CD4-positive, alpha-beta memory T cell (primary cell): ENCODE measurements at regions not wholly inside any gene's neighbourhood (a gene's known extent, or its start where the extent isn't known, plus 50 kb on each side); places are given as distances from the start of the nearest gene placed in this dataset.
A peak's percentile ranks its signal among the peaks of the same experiment; 100 is the strongest.

Experiments used
- CTCF ChIA-PET: fragments of 350-600 bp; sonication (Branson Sonifier 250); formaldehyde crosslinking; loops from one replicate; lab custom pipeline; 2021; ENCODE audit warnings: inconsistent platforms; ENCODE audit not compliant: partially characterized antibody; lab: Charles Lee
- POLR2A ChIA-PET: fragments of 350-600 bp; sonication (Branson Sonifier 250); formaldehyde crosslinking; loops from one replicate; lab custom pipeline; 2021; ENCODE audit not compliant: partially characterized antibody; lab: Charles Lee
- DNase-seq, 5 donors: peaks; one replicate each; pipeline versions ENCODE4 v3.0.0 to v3.0.0-alpha.2; 2020 to 2022; ENCODE audit warnings: mixed read lengths in 1 of 5
- H3K27ac ChIP-seq: one replicate; pipeline ENCODE4 v1.7.0; 2013; ENCODE audit warnings: low read depth, low read length
- H3K27me3 ChIP-seq: 2 replicates; pipeline ENCODE4 v1.7.0; 2013; ENCODE audit warnings: mild to moderate bottlenecking, low read length, moderate library complexity; ENCODE audit not compliant: insufficient read depth
- H3K36me3 ChIP-seq: 2 replicates; pipeline ENCODE4 v1.7.0; 2013; ENCODE audit warnings: mild to moderate bottlenecking, low read length, moderate library complexity; ENCODE audit not compliant: insufficient read depth
- H3K4me1 ChIP-seq: 2 replicates; pipeline ENCODE4 v1.7.0; 2013; ENCODE audit warnings: mild to moderate bottlenecking, low read length, moderate library complexity; ENCODE audit not compliant: insufficient read depth
- H3K4me3 ChIP-seq, 2 donors: one replicate each; pipeline ENCODE4 v1.7.0; 2013; ENCODE audit warnings: low read length in 2 of 2, mild to moderate bottlenecking in 1 of 2
- H3K9me3 ChIP-seq, 2 donors: one replicate each; pipeline ENCODE4 v1.7.0; 2013; ENCODE audit warnings: low read length in 2 of 2, control low read depth in 1 of 2; ENCODE audit not compliant: control insufficient read depth in 1 of 2
- H3K27ac Mint-ChIP-seq, 7 donors: one replicate each; pipeline ENCODE4 v1.8.0; 2020 to 2021; ENCODE audit warnings: mixed read lengths in 7 of 7, mild to moderate bottlenecking in 6 of 7, inconsistent platforms in 3 of 7, moderate library complexity in 3 of 7
- H3K27me3 Mint-ChIP-seq, 2 donors: one replicate each; pipeline ENCODE4 v1.8.0; 2020 to 2021; ENCODE audit warnings: mixed read lengths in 2 of 2
- H3K36me3 Mint-ChIP-seq, 2 donors: one replicate each; pipeline ENCODE4 v1.8.0; 2020 to 2021; ENCODE audit warnings: mixed read lengths in 2 of 2, inconsistent platforms in 1 of 2, mild to moderate bottlenecking in 1 of 2
- H3K4me1 Mint-ChIP-seq, 4 donors: one replicate each; pipeline ENCODE4 v1.8.0; 2020 to 2021; ENCODE audit warnings: mixed read lengths in 4 of 4, mild to moderate bottlenecking in 1 of 4
- H3K4me3 Mint-ChIP-seq, 8 donors: one replicate each; pipeline ENCODE4 v1.8.0; 2020 to 2021; ENCODE audit warnings: mixed read lengths in 8 of 8, mild to moderate bottlenecking in 7 of 8, moderate library complexity in 6 of 8, inconsistent platforms in 3 of 8
- H3K9me3 Mint-ChIP-seq, 8 donors: one replicate each; pipeline ENCODE4 v1.8.0; 2020 to 2021; ENCODE audit warnings: mixed read lengths in 8 of 8, mild to moderate bottlenecking in 5 of 8, inconsistent platforms in 3 of 8, moderate library complexity in 1 of 8
- intact Hi-C: fragments of 100-400 bp; cut with micrococcal nuclease; formaldehyde crosslinking; loops from one replicate; pipeline ENCODE4 v1.15.1; 2023

GRCh38 chr14:106843951-106844483, 1317.6 kb downstream of the TMEM121 start:
- H3K27ac Mint-ChIP-seq, result peak overlapping the region; percentile 75 to 97 (median 93)
- H3K4me3 Mint-ChIP-seq, result peak overlapping the region; percentile 95 to 98 (median 97)
- no peaks in the 10 kb centered on the region for H3K36me3 ChIP-seq
- H3K27ac ChIP-seq, result peak overlapping the region; percentile 58
- no peaks in the 10 kb centered on the region for H3K9me3 ChIP-seq
- H3K9me3 Mint-ChIP-seq, result no peaks in the 10 kb centered on the region
- ChIA-PET CTCF (interaction anchor here (0.7 to 2.5 kb wide), 4 partner anchors 13 to 182 kb away, joined by 3 to 18 read pairs (median 6); no protein-coding TSS in a partner anchor), POLR2A (interaction anchor here (0.7 to 2.0 kb wide), 2 partner anchors 17 to 29 kb away, joined by 4 to 8 read pairs; no protein-coding TSS in a partner anchor)
- peak overlapping the region; percentile 83 to 94 for H3K4me3 ChIP-seq
- H3K36me3 Mint-ChIP-seq, result peaks cover 0 to 8% of the 10 kb centered on the region in 2 donors
- peaks cover 11 to 47% (median 21%) of the 10 kb centered on the region in 4 donors for H3K4me1 Mint-ChIP-seq
- intact Hi-C loops, result no loop called here
- H3K4me1 ChIP-seq, result peaks cover 20% of the 10 kb centered on the region
- no peaks in the 10 kb centered on the region for H3K27me3 Mint-ChIP-seq
- DNase-seq, result peak; percentile 25 to 44 (median 33)
- H3K27me3 ChIP-seq, result no peaks in the 10 kb centered on the region

GRCh38 chr14:106844608-106845285, 1318.4 kb downstream of the TMEM121 start:
- no peaks in the 10 kb centered on the region for H3K27me3 ChIP-seq
- POLR2A ChIA-PET, result interaction anchor here (2.0 kb wide), 1 partner anchor 28 kb away, joined by 8 read pairs; no protein-coding TSS in a partner anchor
- peak; percentile 63 to 77 (median 65) for DNase-seq
- intact Hi-C loops, result loop anchor here (1.0 kb wide), 1 partner anchor 29 kb away; no protein-coding TSS in a partner anchor
- Mint-ChIP-seq H3K4me3 (peak overlapping the region; percentile 95 to 98 (median 97)), H3K27me3 (no peaks in the 10 kb centered on the region), H3K36me3 (peaks cover 0 to 8% of the 10 kb centered on the region in 2 donors), H3K4me1 (peaks cover 12 to 47% (median 21%) of the 10 kb centered on the region in 4 donors), H3K9me3 (no peaks in the 10 kb centered on the region), H3K27ac (peak overlapping the region; percentile 75 to 97 (median 93))
- H3K36me3 ChIP-seq, result no peaks in the 10 kb centered on the region
- H3K27ac ChIP-seq, result peak overlapping the region; percentile 58
- peak overlapping the region; percentile 83 to 94 for H3K4me3 ChIP-seq
- peaks cover 20% of the 10 kb centered on the region for H3K4me1 ChIP-seq
- CTCF ChIA-PET, result interaction anchor here (0.7 to 2.5 kb wide), 5 partner anchors 14 to 183 kb away, joined by 3 to 18 read pairs (median 7); no protein-coding TSS in a partner anchor
- H3K9me3 ChIP-seq, result no peaks in the 10 kb centered on the region

GRCh38 chr14:106845286-106846087, 1319.1 kb downstream of the TMEM121 start:
- CTCF ChIA-PET, result interaction anchor here (0.7 to 1.2 kb wide), 2 partner anchors 25 to 28 kb away, joined by 4 to 7 read pairs; no protein-coding TSS in a partner anchor
- no peaks in the 10 kb centered on the region for H3K27me3 ChIP-seq
- intact Hi-C loops, result loop anchor here (1.0 kb wide), 1 partner anchor 28 kb away; no protein-coding TSS in a partner anchor
- H3K4me3 ChIP-seq, result peak overlapping the region in 1 of 2 donors; percentile 83
- no peaks in the 10 kb centered on the region for H3K36me3 ChIP-seq
- Mint-ChIP-seq H3K4me1 (peaks cover 11 to 44% (median 21%) of the 10 kb centered on the region in 4 donors), H3K9me3 (no peaks in the 10 kb centered on the region), H3K4me3 (peak overlapping the region; percentile 95 to 98 (median 97)), H3K36me3 (peaks cover 0 to 8% of the 10 kb centered on the region in 2 donors), H3K27ac (peak overlapping the region; percentile 20 to 85 (median 73)), H3K27me3 (no peaks in the 10 kb centered on the region)
- POLR2A ChIA-PET, result no interaction called here
- H3K9me3 ChIP-seq, result no peaks in the 10 kb centered on the region
- peak overlapping the region; percentile 58 for H3K27ac ChIP-seq
- DNase-seq, result peak; percentile 25 to 54 (median 26)
- H3K4me1 ChIP-seq, result peaks cover 20% of the 10 kb centered on the region

- POLR2A ChIA-PET, result no interaction called here
- CTCF ChIA-PET, result interaction anchor here (0.7 to 1.2 kb wide), 3 partner anchors 11 to 27 kb away, joined by 3 to 7 read pairs (median 4); no protein-coding TSS in a partner anchor
- Histone ChIP-seq H3K27me3 (no peaks in the 10 kb centered on the region), H3K4me3 (no peak overlapping the region), H3K9me3 (no peaks in the 10 kb centered on the region), H3K36me3 (no peaks in the 10 kb centered on the region), H3K27ac (no peak overlapping the region), H3K4me1 (peaks cover 20% of the 10 kb centered on the region)
- H3K36me3 Mint-ChIP-seq, result peaks cover 0 to 8% of the 10 kb centered on the region in 2 donors
- intact Hi-C loops, result no loop called here
- H3K27ac Mint-ChIP-seq, result peak overlapping the region in 4 of 7 donors; percentile 9 to 75 (median 22)
- H3K27me3 Mint-ChIP-seq, result no peaks in the 10 kb centered on the region
- peak overlapping the region in 6 of 8 donors; percentile 1 to 98 (median 18) for H3K4me3 Mint-ChIP-seq
- H3K4me1 Mint-ChIP-seq, result peaks cover 11 to 43% (median 21%) of the 10 kb centered on the region in 4 donors
- DNase-seq, result no peak
- H3K9me3 Mint-ChIP-seq, result no peaks in the 10 kb centered on the region
Observed at GRCh38 chr14:106846218-106846617, 1319.8 kb downstream of the TMEM121 start.

GRCh38 chr14:106848330-106849121, 1322.1 kb downstream of the TMEM121 start:
- Mint-ChIP-seq H3K36me3 (peaks cover 0 to 8% of the 10 kb centered on the region in 2 donors), H3K4me1 (peaks cover 5 to 28% (median 14%) of the 10 kb centered on the region in 4 donors), H3K27me3 (peaks cover 0 to 2% of the 10 kb centered on the region in 2 donors), H3K27ac (no peak overlapping the region), H3K9me3 (no peaks in the 10 kb centered on the region), H3K4me3 (peak overlapping the region in 1 of 8 donors; percentile 5)
- peaks cover 16% of the 10 kb centered on the region for H3K4me1 ChIP-seq
- no peaks in the 10 kb centered on the region for H3K27me3 ChIP-seq
- H3K36me3 ChIP-seq, result no peaks in the 10 kb centered on the region
- ChIA-PET POLR2A (interaction anchor here (0.7 kb wide), 1 partner anchor 11 kb away, joined by 5 read pairs; no protein-coding TSS in a partner anchor), CTCF (interaction anchor here (1.4 to 1.5 kb wide), 2 partner anchors 24 to 29 kb away, joined by 3 to 5 read pairs; no protein-coding TSS in a partner anchor)
- H3K9me3 ChIP-seq, result no peaks in the 10 kb centered on the region
- no peak overlapping the region for H3K27ac ChIP-seq
- intact Hi-C loops, result no loop called here
- DNase-seq, result no peak
- no peak overlapping the region for H3K4me3 ChIP-seq
